HEK293T (cell line): ENCODE measurements at regions not wholly inside any gene's neighbourhood (a gene's known extent, or its start where the extent isn't known, plus 50 kb on each side); places are given as distances from the start of the nearest gene placed in this dataset.
A peak's percentile ranks its signal among the peaks of the same experiment; 100 is the strongest.

Source experiments
- CTCF ChIA-PET: fragments of 350-600 bp; formaldehyde crosslinking; extraction: SDS; loops from one replicate; lab custom pipeline; 2021; ENCODE audit warnings: antibody characterized with exemption, inconsistent platforms; lab: Yijun Ruan, JAX
- POLR2A ChIA-PET: fragments of 350-600 bp; formaldehyde crosslinking; extraction: SDS; loops from one replicate; lab custom pipeline; 2020; ENCODE audit warnings: antibody characterized with exemption, inconsistent platforms; lab: Yijun Ruan, JAX
- DNase-seq: peaks from one replicate; pipeline ENCODE4 v3.0.0; 2012; ENCODE audit warnings: mixed read lengths; ENCODE audit errors: extremely low spot score
- ARNT ChIP-seq: fragments of 450-650 bp; IDR thresholded peaks from 2 replicates; pipeline ENCODE4 v1.6.1; 2017; ENCODE audit warnings: mild to moderate bottlenecking
- BHLHE40 ChIP-seq: fragments of 450-650 bp; IDR thresholded peaks from 2 replicates; pipeline ENCODE4 v1.6.1; 2016; ENCODE audit warnings: mild to moderate bottlenecking, moderate library complexity, borderline replicate concordance
- CTBP1 ChIP-seq: fragments of 450-650 bp; IDR thresholded peaks from 2 replicates; pipeline ENCODE4 v1.6.1; 2016; ENCODE audit warnings: borderline replicate concordance
- ELF4 ChIP-seq: fragments of 450-650 bp; IDR thresholded peaks from 2 replicates; pipeline ENCODE4 v1.6.1; 2017; ENCODE audit warnings: antibody characterized with exemption
- FOXA1 ChIP-seq: fragments of 450-650 bp; IDR thresholded peaks from 2 replicates; pipeline ENCODE4 v1.6.1; 2016; ENCODE audit warnings: mild to moderate bottlenecking
- FOXK2 ChIP-seq: fragments of 450-650 bp; IDR thresholded peaks from 2 replicates; pipeline ENCODE4 v1.6.1; 2016; ENCODE audit warnings: mild to moderate bottlenecking
- FOXM1 ChIP-seq: fragments of 450-650 bp; IDR thresholded peaks from 2 replicates; pipeline ENCODE4 v1.6.1; 2017; ENCODE audit warnings: mild to moderate bottlenecking, borderline replicate concordance
- HDGF ChIP-seq: fragments of 450-650 bp; IDR thresholded peaks from 2 replicates; pipeline ENCODE4 v1.6.1; 2017; ENCODE audit warnings: antibody characterized with exemption, borderline replicate concordance
- L3MBTL2 ChIP-seq: fragments of 450-650 bp; conservative IDR thresholded peaks from 2 replicates; pipeline ENCODE4 v1.6.1; 2016; ENCODE audit warnings: mild to moderate bottlenecking
- LEF1 ChIP-seq: fragments of 450-650 bp; IDR thresholded peaks from 2 replicates; pipeline ENCODE4 v1.6.1; 2017; ENCODE audit warnings: mild to moderate bottlenecking, borderline replicate concordance
- NFRKB ChIP-seq: fragments of 450-650 bp; IDR thresholded peaks from 2 replicates; pipeline ENCODE4 v1.6.1; 2016; ENCODE audit warnings: mild to moderate bottlenecking, moderate library complexity
- SP1 ChIP-seq: fragments of 450-650 bp; IDR thresholded peaks from 2 replicates; pipeline ENCODE4 v1.6.1; 2017
- SUZ12 ChIP-seq: fragments of 450-650 bp; IDR thresholded peaks from 2 replicates; pipeline ENCODE4 v1.6.1; 2016; ENCODE audit warnings: mild to moderate bottlenecking
- TARDBP ChIP-seq: fragments of 450-650 bp; IDR thresholded peaks from 2 replicates; pipeline ENCODE4 v1.6.1; 2016
- ZNF384 ChIP-seq: fragments of 450-650 bp; IDR thresholded peaks from 2 replicates; pipeline ENCODE4 v1.6.1; 2016
- TF ChIP-seq, protein P1 (sequence below): fragments of 450-650 bp; IDR thresholded peaks from 2 replicates; pipeline ENCODE4 v1.6.1; 2016

DNA sequence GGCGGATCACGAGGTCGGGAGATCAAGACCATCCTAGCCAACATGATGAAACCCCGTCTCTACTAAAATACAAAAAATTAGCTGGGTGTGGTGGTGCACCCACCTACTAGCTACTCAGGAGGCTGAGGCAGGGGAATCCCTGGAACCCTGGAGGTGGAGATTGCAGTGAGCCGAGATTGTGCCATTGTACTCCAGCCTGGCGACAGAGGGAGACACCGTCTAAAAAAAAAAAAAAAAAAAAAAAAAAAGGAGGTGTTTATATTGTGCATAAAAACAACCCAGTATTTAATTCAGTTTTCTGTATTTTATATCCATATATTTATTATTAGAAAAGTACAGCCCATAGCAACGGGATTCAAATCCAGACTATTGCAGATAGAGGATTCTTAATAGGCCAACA is 129.1 kb upstream of the SOX2 start:
- POLR2A ChIA-PET, result no interaction called here
- no peak for TF ChIP-seq NFRKB
- no peak for TF ChIP-seq L3MBTL2
- TF ChIP-seq TARDBP, result no peak
- no peak for TF ChIP-seq FOXM1
- TF ChIP-seq ARNT, result no peak
- no peak for TF ChIP-seq LEF1
- no peak for TF ChIP-seq ELF4
- TF ChIP-seq ZNF384, result no peak
- no peak for TF ChIP-seq CTBP1
- TF ChIP-seq FOXK2, result no peak
- no peak for TF ChIP-seq SUZ12
- no peak for TF ChIP-seq FOXA1
- TF ChIP-seq BHLHE40, result no peak
- TF ChIP-seq HDGF, result no peak
- TF ChIP-seq SP1, result no peak
- TF ChIP-seq, protein P1, sequence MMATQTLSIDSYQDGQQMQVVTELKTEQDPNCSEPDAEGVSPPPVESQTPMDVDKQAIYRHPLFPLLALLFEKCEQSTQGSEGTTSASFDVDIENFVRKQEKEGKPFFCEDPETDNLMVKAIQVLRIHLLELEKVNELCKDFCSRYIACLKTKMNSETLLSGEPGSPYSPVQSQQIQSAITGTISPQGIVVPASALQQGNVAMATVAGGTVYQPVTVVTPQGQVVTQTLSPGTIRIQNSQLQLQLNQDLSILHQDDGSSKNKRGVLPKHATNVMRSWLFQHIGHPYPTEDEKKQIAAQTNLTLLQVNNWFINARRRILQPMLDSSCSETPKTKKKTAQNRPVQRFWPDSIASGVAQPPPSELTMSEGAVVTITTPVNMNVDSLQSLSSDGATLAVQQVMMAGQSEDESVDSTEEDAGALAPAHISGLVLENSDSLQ, result no peak

GRCh38 chr3:181581656-181582055 is 130.1 kb upstream of the SOX2 start:
- ChIA-PET POLR2A (no interaction called here), CTCF (no interaction called here)
- TF ChIP-seq FOXM1, result no peak
- no peak for DNase-seq

More for the DNA sequence above, 129.1 kb upstream of the SOX2 start:
- CTCF ChIA-PET, result no interaction called here
- DNase-seq, result no peak

GRCh38 chr3:181578743-181579142 is 133.0 kb upstream of the SOX2 start:
- CTCF ChIA-PET, result no interaction called here
- POLR2A ChIA-PET, result no interaction called here

DNA sequence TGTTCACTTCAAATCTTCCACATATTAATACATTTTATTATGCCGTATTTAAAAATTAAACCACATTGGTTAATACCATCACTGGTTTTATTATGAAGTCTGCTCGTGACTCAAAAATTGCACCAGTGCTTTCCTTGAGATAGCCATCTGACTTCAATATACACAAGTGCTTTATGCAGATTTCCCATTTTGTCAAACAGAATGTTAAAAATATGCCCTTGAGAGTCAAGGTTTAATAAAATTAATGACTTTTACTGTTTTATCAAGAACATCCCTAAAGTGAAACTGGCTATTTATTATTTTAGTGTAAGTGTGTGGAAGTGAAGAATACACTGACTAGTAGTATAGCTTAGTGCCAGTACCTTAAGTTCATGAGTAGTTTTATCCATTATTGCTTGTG is 139.3 kb upstream of the SOX2 start:
- TF ChIP-seq HDGF, result no peak
- no peak for TF ChIP-seq NFRKB
- TF ChIP-seq BHLHE40, result no peak
- no peak for TF ChIP-seq L3MBTL2
- no peak for TF ChIP-seq LEF1
- TF ChIP-seq TARDBP, result no peak
- TF ChIP-seq, protein P1, result no peak
- no peak for TF ChIP-seq SUZ12
- no peak for TF ChIP-seq ARNT
- no peak for TF ChIP-seq SP1
- TF ChIP-seq CTBP1, result no peak
- CTCF ChIA-PET, result no interaction called here
- POLR2A ChIA-PET, result no interaction called here

More at GRCh38 chr3:181578743-181579142, 133.0 kb upstream of the SOX2 start:
- DNase-seq, result no peak
- no peak for TF ChIP-seq FOXK2
- TF ChIP-seq ZNF384, result no peak
- no peak for TF ChIP-seq SUZ12
- no peak for TF ChIP-seq ELF4
- no peak for TF ChIP-seq FOXA1
- TF ChIP-seq, protein P1, result no peak
- TF ChIP-seq LEF1, result no peak
- no peak for TF ChIP-seq TARDBP
- TF ChIP-seq SP1, result no peak
- no peak for TF ChIP-seq FOXM1
- no peak for TF ChIP-seq L3MBTL2
- no peak for TF ChIP-seq ARNT
- no peak for TF ChIP-seq HDGF
- no peak for TF ChIP-seq BHLHE40

GRCh38 chr3:181570472-181570871 is 141.3 kb upstream of the SOX2 start:
- DNase-seq, result no peak
- ChIA-PET CTCF (no interaction called here), POLR2A (no interaction called here)
- TF ChIP-seq NFRKB, result no peak
- no peak for TF ChIP-seq SP1
- no peak for TF ChIP-seq LEF1
- TF ChIP-seq, protein P1, result no peak
- TF ChIP-seq ARNT, result no peak
- no peak for TF ChIP-seq ZNF384
- no peak for TF ChIP-seq L3MBTL2
- TF ChIP-seq FOXK2, result no peak
- no peak for TF ChIP-seq ELF4
- no peak for TF ChIP-seq FOXM1
- no peak for TF ChIP-seq FOXA1
- no peak for TF ChIP-seq TARDBP
- no peak for TF ChIP-seq HDGF
- no peak for TF ChIP-seq SUZ12
- TF ChIP-seq BHLHE40, result no peak
- no peak for TF ChIP-seq CTBP1

More for the DNA sequence above, 139.3 kb upstream of the SOX2 start:
- no peak for DNase-seq

DNA sequence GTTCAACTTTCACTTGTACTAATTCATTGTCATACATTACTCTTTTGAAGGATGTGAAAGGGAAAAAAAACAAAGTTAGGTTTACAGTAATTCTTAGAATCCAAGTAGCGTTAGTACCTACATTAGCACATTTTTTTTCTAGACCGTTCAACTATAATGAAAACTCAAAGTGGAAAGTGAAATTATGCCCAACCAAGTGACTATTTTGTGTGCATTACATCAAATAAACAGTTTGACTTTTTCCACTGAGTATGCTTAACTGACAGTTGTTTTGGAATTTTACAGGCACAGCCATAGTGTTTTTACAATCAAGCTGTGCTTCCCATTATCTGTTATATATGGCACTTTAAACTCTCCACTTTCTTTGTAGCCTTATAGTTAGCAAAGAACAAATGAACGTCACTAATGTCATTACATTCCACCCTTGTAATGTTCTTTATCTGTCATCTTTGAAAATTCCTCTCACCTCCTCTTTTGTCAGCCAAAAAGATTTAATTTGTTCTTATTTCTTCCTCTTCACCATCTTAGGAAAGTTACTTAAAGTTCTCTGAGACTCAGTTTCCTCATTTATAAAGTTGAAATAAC is 142.3 kb upstream of the SOX2 start:
- no peak for TF ChIP-seq ELF4
- TF ChIP-seq, protein P1, result peak; percentile 62; the same call in 1 of the 2 replicates
- no peak for DNase-seq
- ChIA-PET POLR2A (no interaction called here), CTCF (interaction anchor here (1.4 kb wide), 1 partner anchor 132 kb away, joined by 7 read pairs; no protein-coding TSS in a partner anchor)
